MM.1S (cell line): ENCODE measurements at regions not wholly inside any gene's neighbourhood (a gene's known extent, or its start where the extent isn't known, plus 50 kb on each side); places are given as distances from the start of the nearest gene placed in this dataset.
A peak's percentile ranks its signal among the peaks of the same experiment; 100 is the strongest.

Source experiments
- DNase-seq: peaks from one replicate; pipeline ENCODE4 v3.0.0-alpha.2; 2015
- H2AFZ ChIP-seq: fragments of 300-600 bp; sonication (generic); 2 replicates; pipeline ENCODE4 v1.6.0; 2016; ENCODE audit warnings: antibody characterized with exemption, low read length
- H3F3A ChIP-seq: fragments of 300-600 bp; sonication (generic); 2 replicates; pipeline ENCODE4 v1.6.1; 2016; ENCODE audit warnings: mild to moderate bottlenecking, antibody characterized with exemption, low read length, moderate library complexity, mixed read lengths; ENCODE audit not compliant: insufficient read depth
- H3K27ac ChIP-seq: fragments of 300-600 bp; sonication (generic); 2 replicates; pipeline ENCODE4 v1.5.1; 2016; ENCODE audit warnings: mild to moderate bottlenecking, low read length
- H3K27me3 ChIP-seq: fragments of 300-600 bp; sonication (generic); replicated peaks from 2 replicates; pipeline ENCODE4 v1.6.0; 2016; ENCODE audit warnings: low read length; ENCODE audit not compliant: insufficient read depth
- H3K36me3 ChIP-seq: fragments of 300-600 bp; sonication (generic); replicated peaks from 2 replicates; pipeline ENCODE4 v1.6.1; 2016; ENCODE audit warnings: mild to moderate bottlenecking, low read length, mixed read lengths; ENCODE audit not compliant: insufficient read depth
- H3K4me1 ChIP-seq: fragments of 300-600 bp; sonication (generic); 2 replicates; pipeline ENCODE4 v1.6.1; 2016; ENCODE audit warnings: low read length, mixed read lengths
- H3K4me2 ChIP-seq: fragments of 300-600 bp; sonication (generic); 2 replicates; pipeline ENCODE4 v1.6.0; 2016; ENCODE audit warnings: low read depth, low read length
- H3K4me3 ChIP-seq: fragments of 300-600 bp; sonication (generic); 2 replicates; pipeline ENCODE4 v1.5.1; 2016; ENCODE audit warnings: low read length, mixed read lengths
- H3K79me2 ChIP-seq: fragments of 300-600 bp; sonication (generic); 2 replicates; pipeline ENCODE4 v1.6.1; 2016; ENCODE audit warnings: mixed run types, low read length, mixed read lengths
- H3K9ac ChIP-seq: fragments of 300-600 bp; sonication (generic); 2 replicates; pipeline ENCODE4 v1.6.1; 2016; ENCODE audit warnings: low read length, mixed read lengths
- H3K9me2 ChIP-seq: fragments of 300-600 bp; sonication (generic); replicated peaks from 2 replicates; pipeline ENCODE4 v1.6.1; 2016; ENCODE audit warnings: mild to moderate bottlenecking, low read length, mixed read lengths; ENCODE audit not compliant: insufficient read depth
- H3K9me3 ChIP-seq: fragments of 300-600 bp; sonication (generic); replicated peaks from 2 replicates; pipeline ENCODE4 v1.6.1; 2016; ENCODE audit warnings: mild to moderate bottlenecking, low read length, mixed read lengths; ENCODE audit not compliant: insufficient read depth
- H4K20me1 ChIP-seq: fragments of 300-600 bp; sonication (generic); 2 replicates; pipeline ENCODE4 v1.6.1; 2016; ENCODE audit warnings: mild to moderate bottlenecking, low read length, moderate library complexity, mixed read lengths; ENCODE audit not compliant: insufficient read depth
- EZH2 ChIP-seq: fragments of 300-600 bp; sonication (generic); optimal IDR thresholded peaks from 2 replicates; pipeline ENCODE3; 2017; ENCODE audit warnings: low read depth, mild to moderate bottlenecking, antibody characterized with exemption, low read length, mixed read lengths
- EZH2phosphoT487 ChIP-seq: fragments of 300-600 bp; sonication (generic); IDR thresholded peaks from 2 replicates; pipeline ENCODE4 v1.6.1; 2018; ENCODE audit warnings: antibody characterized with exemption, low read length
- TF ChIP-seq, protein P1 (sequence below): fragments of 300-600 bp; sonication (generic); IDR thresholded peaks from 2 replicates; pipeline ENCODE4 v1.5.1; 2016; ENCODE audit warnings: antibody characterized with exemption, low read length, mixed read lengths

- no peaks in the 10 kb centered on the region for H3K79me2 ChIP-seq
- no peaks in the 10 kb centered on the region for H3K36me3 ChIP-seq
- no peaks in the 10 kb centered on the region for H3K27me3 ChIP-seq
- DNase-seq = peak; percentile 21
- H4K20me1 ChIP-seq = no peaks in the 10 kb centered on the region
- H3K27ac ChIP-seq = no peak overlapping the region
- no peak overlapping the region for H3K9ac ChIP-seq
- H3K4me1 ChIP-seq = no peaks in the 10 kb centered on the region
- TF ChIP-seq EZH2phosphoT487 (no peak), EZH2 (no peak)
- TF ChIP-seq, protein P1, sequence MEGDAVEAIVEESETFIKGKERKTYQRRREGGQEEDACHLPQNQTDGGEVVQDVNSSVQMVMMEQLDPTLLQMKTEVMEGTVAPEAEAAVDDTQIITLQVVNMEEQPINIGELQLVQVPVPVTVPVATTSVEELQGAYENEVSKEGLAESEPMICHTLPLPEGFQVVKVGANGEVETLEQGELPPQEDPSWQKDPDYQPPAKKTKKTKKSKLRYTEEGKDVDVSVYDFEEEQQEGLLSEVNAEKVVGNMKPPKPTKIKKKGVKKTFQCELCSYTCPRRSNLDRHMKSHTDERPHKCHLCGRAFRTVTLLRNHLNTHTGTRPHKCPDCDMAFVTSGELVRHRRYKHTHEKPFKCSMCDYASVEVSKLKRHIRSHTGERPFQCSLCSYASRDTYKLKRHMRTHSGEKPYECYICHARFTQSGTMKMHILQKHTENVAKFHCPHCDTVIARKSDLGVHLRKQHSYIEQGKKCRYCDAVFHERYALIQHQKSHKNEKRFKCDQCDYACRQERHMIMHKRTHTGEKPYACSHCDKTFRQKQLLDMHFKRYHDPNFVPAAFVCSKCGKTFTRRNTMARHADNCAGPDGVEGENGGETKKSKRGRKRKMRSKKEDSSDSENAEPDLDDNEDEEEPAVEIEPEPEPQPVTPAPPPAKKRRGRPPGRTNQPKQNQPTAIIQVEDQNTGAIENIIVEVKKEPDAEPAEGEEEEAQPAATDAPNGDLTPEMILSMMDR = no peak
- 0 out of 2 replicates have a peak overlapping the region, but pooled peaks have one; percentile 2 for H2AFZ ChIP-seq
- H3K9me3 ChIP-seq = no peaks in the 10 kb centered on the region
- H3K4me2 ChIP-seq = peak overlapping the region; percentile 20
- H3K9me2 ChIP-seq = no peaks in the 10 kb centered on the region
- no peaks in the 10 kb centered on the region for H3F3A ChIP-seq
- H3K4me3 ChIP-seq = no peak overlapping the region
Observed at GRCh38 chr5:42876375-42876844, 64.7 kb upstream of the SELENOP start.

GRCh38 chr5:42875785-42876374 lies 64.2 kb upstream of the SELENOP start:
- Histone ChIP-seq H2AFZ (no peak overlapping the region), H3K27me3 (no peaks in the 10 kb centered on the region), H3K4me2 (peak overlapping the region; percentile 20; the same call in 1 of the 2 replicates), H3K9me3 (no peaks in the 10 kb centered on the region), H3K4me1 (no peaks in the 10 kb centered on the region), H4K20me1 (no peaks in the 10 kb centered on the region), H3K4me3 (no peak overlapping the region), H3K9ac (no peak overlapping the region), H3F3A (no peaks in the 10 kb centered on the region), H3K27ac (no peak overlapping the region), H3K9me2 (no peaks in the 10 kb centered on the region), H3K79me2 (no peaks in the 10 kb centered on the region), H3K36me3 (no peaks in the 10 kb centered on the region)
- no peak for DNase-seq
- TF ChIP-seq EZH2 (no peak), EZH2phosphoT487 (no peak)
- TF ChIP-seq, protein P1 = no peak

- Histone ChIP-seq H2AFZ (no peak overlapping the region), H3K79me2 (no peaks in the 10 kb centered on the region), H3K4me2 (no peak overlapping the region), H3K9ac (no peak overlapping the region), H3K36me3 (no peaks in the 10 kb centered on the region), H3K4me3 (no peak overlapping the region), H3K27me3 (no peaks in the 10 kb centered on the region), H3K9me2 (no peaks in the 10 kb centered on the region), H3K4me1 (no peaks in the 10 kb centered on the region), H4K20me1 (no peaks in the 10 kb centered on the region), H3K27ac (no peak overlapping the region), H3F3A (no peaks in the 10 kb centered on the region), H3K9me3 (no peaks in the 10 kb centered on the region)
- no peak for TF ChIP-seq EZH2
- TF ChIP-seq, protein P1 = no peak
- no peak for DNase-seq
Observed at GRCh38 chr5:42875211-42875610, 63.5 kb upstream of the SELENOP start.
